ENCODE measurements at regions not wholly inside any gene's neighbourhood (a gene's known extent, or its start where the extent isn't known, plus 50 kb on each side); places are given as distances from the start of the nearest gene placed in this dataset.

GRCh38 chr18:43916984-43917383 lies 639.7 kb upstream of the SYT4 start:
- no peak overlapping the region for H3K4me3 ChIP-seq
- H3K36me3 ChIP-seq, result no peaks in the 10 kb centered on the region
- ATAC-seq, result no peak
- H3K27ac ChIP-seq, result no peak overlapping the region
- no peaks in the 10 kb centered on the region for H3K4me1 ChIP-seq
- H3K9me3 ChIP-seq, result no peaks in the 10 kb centered on the region
- no peak for DNase-seq
- intact Hi-C loops (cut with DNase I), result no loop called here
- no peak for TF ChIP-seq CTCF (IDR thresholded peaks at IDR 0.05)
- H3K27me3 ChIP-seq (ENCODE audit: low read depth), result no peaks in the 10 kb centered on the region

GRCh38 chr18:43917520-43917919 lies 640.2 kb upstream of the SYT4 start:
- no peak for TF ChIP-seq CTCF (IDR thresholded peaks at IDR 0.05)
- Histone ChIP-seq H3K27me3 (ENCODE audit: low read depth) (no peaks in the 10 kb centered on the region), H3K9me3 (no peaks in the 10 kb centered on the region), H3K27ac (no peak overlapping the region), H3K4me1 (no peaks in the 10 kb centered on the region), H3K4me3 (no peak overlapping the region), H3K36me3 (no peaks in the 10 kb centered on the region)
- ATAC-seq (no peak), DNase-seq (no peak)
- intact Hi-C loops (cut with DNase I), result no loop called here

GRCh38 chr18:43919551-43919950 lies 642.3 kb upstream of the SYT4 start:
- intact Hi-C loops (cut with DNase I), result no loop called here
- no peaks in the 10 kb centered on the region for H3K27me3 ChIP-seq (ENCODE audit: low read depth)
- ATAC-seq (no peak), DNase-seq (no peak)
- H3K36me3 ChIP-seq, result no peaks in the 10 kb centered on the region
- no peak overlapping the region for H3K27ac ChIP-seq
- no peak for TF ChIP-seq CTCF (IDR thresholded peaks at IDR 0.05)
- no peaks in the 10 kb centered on the region for H3K4me1 ChIP-seq
- no peak overlapping the region for H3K4me3 ChIP-seq
- H3K9me3 ChIP-seq, result no peaks in the 10 kb centered on the region

GRCh38 chr18:43931439-43931838 lies 654.1 kb upstream of the SYT4 start:
- no peak overlapping the region for H3K4me3 ChIP-seq
- no peaks in the 10 kb centered on the region for H3K36me3 ChIP-seq
- H3K4me1 ChIP-seq, result no peaks in the 10 kb centered on the region
- intact Hi-C loops (cut with DNase I), result no loop called here
- no peak for TF ChIP-seq CTCF (IDR thresholded peaks at IDR 0.05)
- ATAC-seq, result no peak
- DNase-seq, result no peak
- H3K27me3 ChIP-seq (ENCODE audit: low read depth), result no peaks in the 10 kb centered on the region
- H3K9me3 ChIP-seq, result no peaks in the 10 kb centered on the region
- no peak overlapping the region for H3K27ac ChIP-seq

GRCh38 chr18:43932140-43932539 lies 654.9 kb upstream of the SYT4 start:
- H3K4me3 ChIP-seq, result no peak overlapping the region
- H3K9me3 ChIP-seq, result no peaks in the 10 kb centered on the region
- H3K36me3 ChIP-seq, result no peaks in the 10 kb centered on the region
- TF ChIP-seq CTCF (IDR thresholded peaks at IDR 0.05), result no peak
- H3K4me1 ChIP-seq, result no peaks in the 10 kb centered on the region
- ATAC-seq (no peak), DNase-seq (no peak)
- H3K27ac ChIP-seq, result no peak overlapping the region
- intact Hi-C loops (cut with DNase I), result no loop called here
- no peaks in the 10 kb centered on the region for H3K27me3 ChIP-seq (ENCODE audit: low read depth)

- H3K9me3 ChIP-seq, result no peaks in the 10 kb centered on the region
- H3K4me1 ChIP-seq, result no peaks in the 10 kb centered on the region
- H3K36me3 ChIP-seq, result no peaks in the 10 kb centered on the region
- H3K27me3 ChIP-seq (ENCODE audit: low read depth), result no peaks in the 10 kb centered on the region
- no peak overlapping the region for H3K4me3 ChIP-seq
- H3K27ac ChIP-seq, result no peak overlapping the region
- TF ChIP-seq CTCF (IDR thresholded peaks at IDR 0.05), result no peak
- no peak for DNase-seq
- intact Hi-C loops (cut with DNase I), result no loop called here
- no peak for ATAC-seq
Observed at GRCh38 chr18:43933177-43933576, 655.9 kb upstream of the SYT4 start.

Data from lower lobe of right lung (tissue), 2 donors.